ENCODE measurements at regions not wholly inside any gene's neighbourhood (a gene's known extent, or its start where the extent isn't known, plus 50 kb on each side); places are given as distances from the start of the nearest gene placed in this dataset.

DNA sequence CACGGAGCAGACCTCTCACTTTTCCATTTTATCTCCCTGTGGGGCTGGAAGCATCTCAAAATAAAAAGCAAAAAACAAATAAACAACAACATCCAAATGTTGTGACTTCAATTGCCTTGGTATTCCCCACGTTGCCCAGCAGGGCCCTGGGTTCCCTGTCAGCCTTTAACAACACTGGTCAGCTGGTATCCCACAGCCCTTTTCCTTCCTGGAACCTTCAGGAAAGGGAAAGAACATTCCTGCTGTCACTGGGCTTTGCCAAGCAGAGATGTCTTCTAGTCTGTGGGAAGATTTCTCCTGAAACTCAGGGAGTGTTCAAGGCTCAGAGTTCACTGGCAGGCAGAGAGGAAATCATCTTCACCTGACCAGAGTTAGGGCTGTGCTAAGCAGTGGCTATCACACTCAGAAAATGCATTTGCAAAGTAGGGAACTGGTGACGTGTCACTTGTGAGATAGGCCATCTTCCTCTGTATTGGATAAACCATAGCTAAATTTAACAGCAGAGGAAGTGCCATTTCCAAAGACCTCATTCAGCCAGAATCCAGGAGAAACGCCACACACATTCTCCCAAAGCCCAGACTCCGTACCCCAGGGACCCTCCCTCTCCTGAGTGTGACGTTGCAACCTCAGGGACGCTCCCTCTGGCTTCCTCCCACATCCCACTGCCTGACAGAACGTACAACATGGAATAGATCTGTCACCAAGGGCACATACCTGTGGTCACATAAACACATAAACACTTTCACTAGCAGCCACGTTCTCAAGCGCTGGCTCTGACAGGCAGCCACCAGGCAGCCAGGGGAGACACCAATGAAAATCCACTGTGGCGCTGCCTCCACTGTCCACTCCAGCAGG lies 274.0 kb upstream of the DAPK1 start:
- WGBS = 78% methylated on average over 8 of the region's 11 CpGs
- intact Hi-C loops (cut with DNase I) = no loop called here
- TF ChIP-seq EP300 (IDR thresholded peaks at IDR 0.05) (no peak), POLR2A (IDR thresholded peaks at IDR 0.05; ENCODE audit: low read depth) (no peak), POLR2AphosphoS5 (IDR thresholded peaks at IDR 0.05) (no peak)
- TF ChIP-seq, protein P1, sequence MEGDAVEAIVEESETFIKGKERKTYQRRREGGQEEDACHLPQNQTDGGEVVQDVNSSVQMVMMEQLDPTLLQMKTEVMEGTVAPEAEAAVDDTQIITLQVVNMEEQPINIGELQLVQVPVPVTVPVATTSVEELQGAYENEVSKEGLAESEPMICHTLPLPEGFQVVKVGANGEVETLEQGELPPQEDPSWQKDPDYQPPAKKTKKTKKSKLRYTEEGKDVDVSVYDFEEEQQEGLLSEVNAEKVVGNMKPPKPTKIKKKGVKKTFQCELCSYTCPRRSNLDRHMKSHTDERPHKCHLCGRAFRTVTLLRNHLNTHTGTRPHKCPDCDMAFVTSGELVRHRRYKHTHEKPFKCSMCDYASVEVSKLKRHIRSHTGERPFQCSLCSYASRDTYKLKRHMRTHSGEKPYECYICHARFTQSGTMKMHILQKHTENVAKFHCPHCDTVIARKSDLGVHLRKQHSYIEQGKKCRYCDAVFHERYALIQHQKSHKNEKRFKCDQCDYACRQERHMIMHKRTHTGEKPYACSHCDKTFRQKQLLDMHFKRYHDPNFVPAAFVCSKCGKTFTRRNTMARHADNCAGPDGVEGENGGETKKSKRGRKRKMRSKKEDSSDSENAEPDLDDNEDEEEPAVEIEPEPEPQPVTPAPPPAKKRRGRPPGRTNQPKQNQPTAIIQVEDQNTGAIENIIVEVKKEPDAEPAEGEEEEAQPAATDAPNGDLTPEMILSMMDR (IDR thresholded peaks at IDR 0.05) = no peak

GRCh38 chr9:87226896-87227295 lies 270.8 kb upstream of the DAPK1 start:
- intact Hi-C loops (cut with DNase I) = no loop called here
- TF ChIP-seq, protein P1 (IDR thresholded peaks at IDR 0.05) = no peak
- TF ChIP-seq POLR2AphosphoS5 (IDR thresholded peaks at IDR 0.05) = no peak
- no peak for TF ChIP-seq POLR2A (IDR thresholded peaks at IDR 0.05; ENCODE audit: low read depth)
- no peak for TF ChIP-seq EP300 (IDR thresholded peaks at IDR 0.05)
- Histone ChIP-seq H3K36me3 (no peaks in the 10 kb centered on the region), H3K27me3 (no peaks in the 10 kb centered on the region), H3K4me3 (no peak overlapping the region), H3K27ac (replicated peaks in 1 of 4) (no peak overlapping the region), H3K9me3 (no peaks in the 10 kb centered on the region), H3K4me1 (peaks cover 0 to 4% (median 0%) of the 10 kb centered on the region in 4 donors)
- 93% methylated on average over 1 of the region's 1 CpG for WGBS
- DNase-seq (ENCODE audit: extremely low spot score) = no peak

More for the DNA sequence above, 274.0 kb upstream of the DAPK1 start:
- no peak for DNase-seq (ENCODE audit: extremely low spot score)
- H3K36me3 ChIP-seq = no peaks in the 10 kb centered on the region
- H3K9me3 ChIP-seq = no peaks in the 10 kb centered on the region
- no peak overlapping the region for H3K27ac ChIP-seq (replicated peaks in 1 of 4)
- H3K27me3 ChIP-seq = no peaks in the 10 kb centered on the region
- no peak overlapping the region for H3K4me3 ChIP-seq
- H3K4me1 ChIP-seq = peaks cover 0 to 4% (median 0%) of the 10 kb centered on the region in 4 donors

DNA sequence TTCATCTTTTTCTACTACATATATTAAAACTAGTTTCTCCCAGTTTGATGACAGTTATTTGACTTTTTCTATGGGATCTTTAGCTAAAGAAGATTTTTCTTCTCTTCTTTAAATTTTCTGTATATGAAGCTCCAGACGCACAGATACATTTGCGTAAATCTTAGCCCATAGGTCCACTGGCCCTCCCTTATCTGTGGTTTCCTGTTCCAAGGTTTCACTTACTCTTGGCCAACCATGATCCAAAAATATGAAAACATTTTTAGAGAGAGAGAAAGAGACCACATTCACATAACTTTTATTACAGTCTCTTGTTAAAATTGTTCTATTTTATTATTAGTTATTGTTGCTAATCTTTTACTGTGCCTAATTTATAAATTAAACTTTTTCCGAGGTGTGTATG lies 270.2 kb upstream of the DAPK1 start:
- TF ChIP-seq, protein P1 (IDR thresholded peaks at IDR 0.05) = no peak
- TF ChIP-seq POLR2AphosphoS5 (IDR thresholded peaks at IDR 0.05) (no peak), EP300 (IDR thresholded peaks at IDR 0.05) (no peak), POLR2A (IDR thresholded peaks at IDR 0.05; ENCODE audit: low read depth) (no peak)
- no peaks in the 10 kb centered on the region for H3K9me3 ChIP-seq
- H3K27ac ChIP-seq (replicated peaks in 1 of 4) = no peak overlapping the region
- H3K4me1 ChIP-seq = peaks cover 0 to 4% (median 0%) of the 10 kb centered on the region in 4 donors
- H3K4me3 ChIP-seq = no peak overlapping the region
- WGBS = 96% methylated on average over 3 of the region's 3 CpGs
- no peaks in the 10 kb centered on the region for H3K27me3 ChIP-seq
- no peak for DNase-seq (ENCODE audit: extremely low spot score)
- intact Hi-C loops (cut with DNase I) = no loop called here
- H3K36me3 ChIP-seq = no peaks in the 10 kb centered on the region

- intact Hi-C loops (cut with DNase I) = no loop called here
- DNase-seq (ENCODE audit: extremely low spot score) = no peak
- Histone ChIP-seq H3K36me3 (no peaks in the 10 kb centered on the region), H3K4me1 (no peaks in the 10 kb centered on the region), H3K9me3 (no peaks in the 10 kb centered on the region), H3K27ac (replicated peaks in 1 of 4) (no peak overlapping the region), H3K4me3 (no peak overlapping the region), H3K27me3 (no peaks in the 10 kb centered on the region)
- TF ChIP-seq POLR2AphosphoS5 (IDR thresholded peaks at IDR 0.05) = no peak
- TF ChIP-seq POLR2A (IDR thresholded peaks at IDR 0.05; ENCODE audit: low read depth) = no peak
- TF ChIP-seq, protein P1 (IDR thresholded peaks at IDR 0.05) = no peak
- no peak for TF ChIP-seq EP300 (IDR thresholded peaks at IDR 0.05)
- WGBS = 94% methylated on average over 3 of the region's 3 CpGs
These were observed 268.6 kb upstream of the DAPK1 start for GRCh38 chr9:87229108-87229507.

Data from esophagus muscularis mucosa (tissue), 4 donors.